Ascending aorta (tissue), 2 donors: ENCODE measurements at regions not wholly inside any gene's neighbourhood (a gene's known extent, or its start where the extent isn't known, plus 50 kb on each side); places are given as distances from the start of the nearest gene placed in this dataset.

Source experiments
- DNase-seq, 2 donors: peaks; one replicate each; pipeline ENCODE4 v3.0.0-alpha.2; 2019; ENCODE audit warnings: low spot score in 2 of 2
- H3K27ac ChIP-seq, 2 donors: fragments of 200-600 bp; sonication (generic); one replicate each; pipeline ENCODE4 v1.5.1; 2016 to 2017; ENCODE audit warnings: mild to moderate bottlenecking in 1 of 2
- H3K27me3 ChIP-seq: fragments of 200-600 bp; sonication (generic); one replicate; pipeline ENCODE4 v1.5.1; 2017
- H3K36me3 ChIP-seq, 2 donors: fragments of 200-600 bp; sonication (generic); one replicate each; pipeline ENCODE4 v1.5.1; 2016
- H3K4me1 ChIP-seq, 2 donors: fragments of 200-600 bp; sonication (generic); one replicate each; pipeline ENCODE4 v1.5.1; 2016 to 2017; ENCODE audit warnings: mild to moderate bottlenecking in 1 of 2
- H3K4me3 ChIP-seq, 2 donors: fragments of 200-600 bp; sonication (generic); one replicate each; pipeline ENCODE4 v1.5.1; 2016 to 2017; ENCODE audit warnings: mild to moderate bottlenecking in 1 of 2
- H3K9me3 ChIP-seq, 2 donors: fragments of 200-600 bp; sonication (generic); one replicate each; pipeline ENCODE4 v1.5.1; 2016
- CTCF ChIP-seq, 3 experiments: fragments of 200-600 bp in 2 of 3; fragments of 450-650 bp in 1 of 3; sonication (generic) in 2 of 3; IDR thresholded peaks; one replicate each; pipeline ENCODE4 v1.5.1; 2016 to 2019; ENCODE audit warnings: antibody characterized with exemption in 3 of 3, mild to moderate bottlenecking in 1 of 3, moderate library complexity in 1 of 3
- intact Hi-C: fragments of 100-400 bp; cut with DNase I; formaldehyde crosslinking; loops from one replicate; pipeline ENCODE4 v1.15.1; 2023

DNA sequence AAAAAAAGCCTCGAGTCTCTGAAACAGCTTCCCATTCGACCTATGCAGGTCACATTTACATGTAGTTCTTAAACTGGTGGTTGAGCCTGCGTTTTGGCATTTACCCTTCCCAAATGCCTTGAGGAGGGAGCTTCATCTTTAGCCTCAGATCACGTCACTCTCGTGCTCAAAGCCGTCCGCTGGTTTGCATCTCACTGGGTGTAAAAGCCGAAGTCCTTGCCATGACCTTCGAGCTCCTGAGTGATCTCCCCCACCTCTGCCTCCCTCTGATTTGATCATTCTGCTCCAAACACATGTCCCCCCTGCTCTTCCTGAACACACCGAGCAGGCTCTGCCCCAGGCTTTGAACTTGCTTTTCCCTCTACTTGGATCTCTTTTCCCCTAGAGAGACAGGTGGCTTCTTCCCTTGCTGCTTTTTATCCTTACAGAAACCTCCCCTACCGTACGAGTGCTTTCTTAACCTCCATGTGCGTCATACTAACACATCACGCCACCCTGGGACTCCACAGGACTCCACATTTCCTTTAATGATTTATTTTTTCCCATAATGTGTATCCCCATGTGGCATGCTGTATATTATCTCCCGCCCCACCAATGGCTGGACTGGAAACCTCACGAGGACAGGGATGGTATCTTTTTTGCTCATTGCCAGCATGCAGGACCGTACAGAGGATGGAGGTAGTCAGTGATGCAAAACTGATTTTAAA is 610.7 kb downstream of the VRK1 start:
- H3K9me3 ChIP-seq, result no peaks in the 10 kb centered on the region
- DNase-seq, result no peak
- H3K27ac ChIP-seq, result no peak overlapping the region
- intact Hi-C loops, result no loop called here
- no peaks in the 10 kb centered on the region for H3K36me3 ChIP-seq
- H3K4me3 ChIP-seq, result no peak overlapping the region
- no peaks in the 10 kb centered on the region for H3K27me3 ChIP-seq
- no peak for TF ChIP-seq CTCF (IDR thresholded peaks at IDR 0.05)
- H3K4me1 ChIP-seq, result no peaks in the 10 kb centered on the region

- Histone ChIP-seq H3K27ac (no peak overlapping the region), H3K4me1 (no peaks in the 10 kb centered on the region), H3K4me3 (no peak overlapping the region), H3K27me3 (no peaks in the 10 kb centered on the region), H3K36me3 (no peaks in the 10 kb centered on the region), H3K9me3 (no peaks in the 10 kb centered on the region)
- intact Hi-C loops, result no loop called here
- TF ChIP-seq CTCF (IDR thresholded peaks at IDR 0.05), result no peak
- no peak for DNase-seq
Observed at GRCh38 chr14:97408503-97408902, 611.3 kb downstream of the VRK1 start.

DNA sequence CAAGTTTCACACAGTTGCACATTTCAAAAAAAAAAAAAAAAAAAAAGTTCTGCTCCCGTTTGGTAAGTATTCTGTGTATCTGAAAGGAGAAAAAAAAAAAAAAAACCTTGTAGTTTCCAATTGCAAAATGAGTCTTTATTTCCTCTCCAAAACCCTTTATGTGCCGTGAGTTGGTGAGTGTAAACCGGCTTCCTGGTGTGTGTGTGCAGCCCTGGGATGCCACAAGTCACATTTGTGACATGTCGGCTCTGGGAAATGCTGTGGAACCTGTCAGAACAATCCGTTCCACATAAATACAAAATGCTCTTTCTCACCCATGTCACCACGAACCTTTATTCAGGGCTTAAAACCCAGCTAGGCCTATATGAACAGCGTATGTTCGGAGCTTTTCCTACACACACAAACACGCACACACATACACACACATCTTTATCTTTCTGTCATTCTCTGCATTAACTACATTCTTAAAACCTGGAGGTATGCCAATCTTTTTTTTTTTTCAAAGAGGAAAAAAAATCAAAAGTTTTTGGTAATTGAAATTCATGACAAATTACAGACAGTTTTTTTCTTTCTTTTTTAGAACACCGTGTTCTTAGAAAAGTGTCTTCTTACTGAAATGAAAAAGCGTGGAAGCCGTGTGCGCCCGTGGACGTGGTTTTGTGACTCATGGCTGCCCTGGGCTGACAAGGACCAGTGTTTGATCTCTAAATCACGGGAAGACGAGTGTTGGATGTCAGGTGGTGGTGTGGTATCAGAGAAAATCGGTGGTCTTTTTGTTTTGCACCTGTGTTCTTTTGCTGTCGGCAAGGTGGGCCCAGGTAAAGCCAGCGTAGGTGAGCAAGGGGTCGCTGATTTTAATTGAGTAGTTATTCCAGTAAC is 612.0 kb downstream of the VRK1 start:
- H3K4me3 ChIP-seq, result no peak overlapping the region
- DNase-seq, result no peak
- H3K27me3 ChIP-seq, result no peaks in the 10 kb centered on the region
- H3K36me3 ChIP-seq, result no peaks in the 10 kb centered on the region
- intact Hi-C loops, result no loop called here
- H3K27ac ChIP-seq, result no peak overlapping the region
- TF ChIP-seq CTCF (IDR thresholded peaks at IDR 0.05), result no peak
- no peaks in the 10 kb centered on the region for H3K9me3 ChIP-seq
- H3K4me1 ChIP-seq, result no peaks in the 10 kb centered on the region

- H3K9me3 ChIP-seq, result no peaks in the 10 kb centered on the region
- H3K27me3 ChIP-seq, result no peaks in the 10 kb centered on the region
- no peaks in the 10 kb centered on the region for H3K4me1 ChIP-seq
- H3K36me3 ChIP-seq, result no peaks in the 10 kb centered on the region
- intact Hi-C loops, result no loop called here
- TF ChIP-seq CTCF (IDR thresholded peaks at IDR 0.05), result no peak
- H3K4me3 ChIP-seq, result no peak overlapping the region
- DNase-seq, result no peak
- no peak overlapping the region for H3K27ac ChIP-seq
Observed at GRCh38 chr14:97410667-97411620, 613.8 kb downstream of the VRK1 start.

DNA sequence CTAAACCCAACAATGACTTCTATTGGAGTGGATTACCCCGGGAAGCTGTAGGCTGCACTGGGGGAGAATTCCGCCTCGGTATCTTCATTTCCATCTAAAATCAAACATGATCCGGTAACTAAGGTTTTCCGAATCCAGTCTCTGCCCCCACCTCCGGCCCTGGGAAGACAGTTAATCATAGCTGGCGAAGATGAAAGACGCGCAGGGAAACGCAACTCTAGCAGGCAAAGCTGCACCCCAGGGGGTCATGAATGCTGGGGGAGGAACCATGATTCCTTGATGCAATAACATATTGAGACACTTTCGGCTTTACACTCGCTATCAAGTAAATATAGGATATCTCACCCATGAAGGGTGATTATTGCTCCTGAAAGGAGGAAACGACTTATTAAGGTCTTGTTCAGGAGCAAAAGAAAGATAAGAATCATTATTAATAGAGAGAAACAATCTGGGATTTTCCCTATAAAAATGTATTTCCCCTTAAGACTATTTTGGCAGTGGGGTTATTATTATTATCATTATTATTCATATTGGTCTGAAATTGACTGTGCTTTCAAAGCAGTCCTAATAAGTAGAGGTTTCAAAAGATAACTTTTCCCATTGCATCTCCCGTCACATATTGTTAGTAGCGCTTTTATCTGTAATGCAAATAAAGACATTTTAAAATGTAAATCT is 614.9 kb downstream of the VRK1 start:
- H3K27me3 ChIP-seq, result no peaks in the 10 kb centered on the region

More for the DNA sequence above, 614.9 kb downstream of the VRK1 start:
- intact Hi-C loops, result no loop called here
- no peak for DNase-seq
- H3K4me3 ChIP-seq, result no peak overlapping the region
- no peaks in the 10 kb centered on the region for H3K9me3 ChIP-seq
- H3K36me3 ChIP-seq, result no peaks in the 10 kb centered on the region
- no peak overlapping the region for H3K27ac ChIP-seq
- no peak for TF ChIP-seq CTCF (IDR thresholded peaks at IDR 0.05)
- H3K4me1 ChIP-seq, result no peaks in the 10 kb centered on the region
